Keratinocyte (primary cell): ENCODE measurements at regions not wholly inside any gene's neighbourhood (a gene's known extent, or its start where the extent isn't known, plus 50 kb on each side); places are given as distances from the start of the nearest gene placed in this dataset.

Experiments
- DNase-seq: peaks from one replicate; pipeline ENCODE4 v3.0.0-alpha.2; 2011; ENCODE audit warnings: low read depth, missing footprints, low spot score
- FAIRE-seq: peaks from 2 replicates; lab custom pipeline; 2011; peaks lifted over from hg19 to GRCh38; lab: Jason Lieb, UNC
- H2AFZ ChIP-seq: 2 replicates; pipeline ENCODE4 v1.6.0; 2012; ENCODE audit warnings: low read length, control low read depth, inconsistent platforms; ENCODE audit not compliant: control insufficient read depth
- H3K27ac ChIP-seq: 2 replicates; pipeline ENCODE4 v1.5.1; 2011; ENCODE audit warnings: low read length; ENCODE audit not compliant: control insufficient read depth, insufficient read depth
- H3K27me3 ChIP-seq: 3 replicates; pipeline ENCODE4 v1.6.0; 2011; ENCODE audit warnings: low read length; ENCODE audit not compliant: control insufficient read depth, insufficient read depth; ENCODE audit errors: extremely low read depth
- H3K36me3 ChIP-seq, 2 experiments: 2 replicates in 1 of 2; 3 replicates in 1 of 2; pipeline ENCODE4 v1.5.1; 2011; ENCODE audit warnings: low read length in 2 of 2, mild to moderate bottlenecking in 1 of 2; ENCODE audit not compliant: control insufficient read depth in 2 of 2, insufficient read depth in 2 of 2; ENCODE audit errors: extremely low read depth in 1 of 2
- H3K4me1 ChIP-seq: 3 replicates; pipeline ENCODE4 v1.5.1; 2011; ENCODE audit warnings: low read length; ENCODE audit not compliant: control insufficient read depth, insufficient read depth; ENCODE audit errors: extremely low read depth
- H3K4me2 ChIP-seq: 3 replicates; pipeline ENCODE4 v1.6.0; 2011; ENCODE audit warnings: low read depth, low read length; ENCODE audit not compliant: control insufficient read depth, insufficient read depth; ENCODE audit errors: extremely low read depth
- H3K4me3 ChIP-seq, 3 experiments: fragments of 200-600 bp in 1 of 3; sonication (generic) in 1 of 3; 2 replicates in 2 of 3; 3 replicates in 1 of 3; pipeline ENCODE4 v1.5.1; 2011 to 2016; ENCODE audit warnings: low read length in 3 of 3, mild to moderate bottlenecking in 3 of 3, control low read depth in 2 of 3, inconsistent platforms in 1 of 3, low read depth in 1 of 3, mixed read lengths in 1 of 3, mixed run types in 1 of 3, moderate library complexity in 1 of 3; ENCODE audit not compliant: control insufficient read depth in 2 of 3, insufficient read depth in 2 of 3; ENCODE audit errors: extremely low read depth in 1 of 3
- H3K79me2 ChIP-seq: 2 replicates; pipeline ENCODE4 v1.6.0; 2012; ENCODE audit warnings: low read length; ENCODE audit not compliant: control insufficient read depth, insufficient read depth
- H3K9ac ChIP-seq: 3 replicates; pipeline ENCODE4 v1.6.0; 2011; ENCODE audit warnings: low read length; ENCODE audit not compliant: control insufficient read depth, insufficient read depth; ENCODE audit errors: extremely low read depth
- H3K9me1 ChIP-seq: 3 replicates; pipeline ENCODE4 v1.6.0; 2011; ENCODE audit warnings: low read length; ENCODE audit not compliant: control insufficient read depth, insufficient read depth; ENCODE audit errors: extremely low read depth
- H3K9me3 ChIP-seq: 2 replicates; pipeline ENCODE4 v1.5.1; 2012; ENCODE audit warnings: low read depth, low read length; ENCODE audit not compliant: control insufficient read depth
- H4K20me1 ChIP-seq: 3 replicates; pipeline ENCODE4 v1.6.0; 2011; ENCODE audit warnings: low read length; ENCODE audit not compliant: control insufficient read depth, insufficient read depth; ENCODE audit errors: extremely low read depth
- CTCF ChIP-seq, 3 experiments: IDR thresholded peaks in 1 of 3; conservative IDR thresholded peaks in 1 of 3; optimal IDR thresholded peaks in 1 of 3; 2 replicates in 2 of 3; 3 replicates in 1 of 3; pipeline versions ENCODE3 to v1.5.1; 2011; ENCODE audit warnings: low read length in 3 of 3, mild to moderate bottlenecking in 3 of 3, moderate library complexity in 2 of 3, control low read depth in 1 of 3, inconsistent platforms in 1 of 3; ENCODE audit not compliant: insufficient read depth in 2 of 3; ENCODE audit errors: extremely low read depth in 1 of 3
- EZH2 ChIP-seq: IDR thresholded peaks from one replicate; pipeline ENCODE4 v1.6.1; 2012; ENCODE audit warnings: inconsistent platforms, mild to moderate bottlenecking, low read length, moderate library complexity
- dilution Hi-C: fragments of 300-500 bp; cut with MboI; formaldehyde crosslinking; loops from one replicate; pipeline ENCODE4 v1.7.0; 2020; ENCODE audit warnings: low sequenced_read_pairs; ENCODE audit not compliant: extremely low pct_ligation_motif_present

- Histone ChIP-seq H3K9me1 (no peaks in the 10 kb centered on the region), H3K9ac (no peak overlapping the region), H3K4me2 (no peak overlapping the region), H3K4me3 (no peak overlapping the region), H3K36me3 (no peaks in the 10 kb centered on the region), H3K4me1 (no peaks in the 10 kb centered on the region), H3K9me3 (no peaks in the 10 kb centered on the region), H2AFZ (no peak overlapping the region), H3K27ac (no peak overlapping the region), H3K27me3 (no peaks in the 10 kb centered on the region), H4K20me1 (no peaks in the 10 kb centered on the region), H3K79me2 (no peaks in the 10 kb centered on the region)
- dilution Hi-C loops: no loop called here
- FAIRE-seq: no peak
- DNase-seq: no peak
- TF ChIP-seq CTCF (optimal IDR thresholded peaks at IDR 0.05 in 1 of 3, IDR thresholded peaks at IDR 0.05 in 1 of 3, conservative IDR thresholded peaks at IDR 0.05 in 1 of 3; ENCODE audit: extremely low read depth in 1 of 3, insufficient read depth in 2 of 3, low read length in 3 of 3) (no peak), EZH2 (no peak)
Measured at GRCh38 chr4:116811730-116812129, 273.6 kb downstream of the TRAM1L1 start.

- TF ChIP-seq EZH2: no peak
- TF ChIP-seq CTCF (optimal IDR thresholded peaks at IDR 0.05 in 1 of 3, IDR thresholded peaks at IDR 0.05 in 1 of 3, conservative IDR thresholded peaks at IDR 0.05 in 1 of 3; ENCODE audit: extremely low read depth in 1 of 3, insufficient read depth in 2 of 3, low read length in 3 of 3): no peak
- H3K4me1 ChIP-seq: no peaks in the 10 kb centered on the region
- H3K9me3 ChIP-seq: no peaks in the 10 kb centered on the region
- H3K27ac ChIP-seq: no peak overlapping the region
- no peak overlapping the region for H3K9ac ChIP-seq
- no peaks in the 10 kb centered on the region for H3K36me3 ChIP-seq
- DNase-seq (no peak), FAIRE-seq (no peak)
- no peaks in the 10 kb centered on the region for H4K20me1 ChIP-seq
- no peak overlapping the region for H3K4me3 ChIP-seq
- H2AFZ ChIP-seq: no peak overlapping the region
- H3K79me2 ChIP-seq: no peaks in the 10 kb centered on the region
- no peaks in the 10 kb centered on the region for H3K27me3 ChIP-seq
- no peak overlapping the region for H3K4me2 ChIP-seq
- dilution Hi-C loops: no loop called here
- H3K9me1 ChIP-seq: no peaks in the 10 kb centered on the region
Measured at GRCh38 chr4:116796022-116796421, 289.4 kb downstream of the TRAM1L1 start.
